HEK293T (cell line): ENCODE measurements at regions not wholly inside any gene's neighbourhood (a gene's known extent, or its start where the extent isn't known, plus 50 kb on each side); places are given as distances from the start of the nearest gene placed in this dataset.

Source experiments
- ARNT ChIP-seq: fragments of 450-650 bp; IDR thresholded peaks from 2 replicates; pipeline ENCODE4 v1.6.1; 2017; ENCODE audit warnings: mild to moderate bottlenecking
- BHLHE40 ChIP-seq: fragments of 450-650 bp; IDR thresholded peaks from 2 replicates; pipeline ENCODE4 v1.6.1; 2016; ENCODE audit warnings: mild to moderate bottlenecking, moderate library complexity, borderline replicate concordance
- CTBP1 ChIP-seq: fragments of 450-650 bp; IDR thresholded peaks from 2 replicates; pipeline ENCODE4 v1.6.1; 2016; ENCODE audit warnings: borderline replicate concordance
- ELF4 ChIP-seq: fragments of 450-650 bp; IDR thresholded peaks from 2 replicates; pipeline ENCODE4 v1.6.1; 2017; ENCODE audit warnings: antibody characterized with exemption
- FOXA1 ChIP-seq: fragments of 450-650 bp; IDR thresholded peaks from 2 replicates; pipeline ENCODE4 v1.6.1; 2016; ENCODE audit warnings: mild to moderate bottlenecking
- FOXK2 ChIP-seq: fragments of 450-650 bp; IDR thresholded peaks from 2 replicates; pipeline ENCODE4 v1.6.1; 2016; ENCODE audit warnings: mild to moderate bottlenecking
- FOXM1 ChIP-seq: fragments of 450-650 bp; IDR thresholded peaks from 2 replicates; pipeline ENCODE4 v1.6.1; 2017; ENCODE audit warnings: mild to moderate bottlenecking, borderline replicate concordance
- HDGF ChIP-seq: fragments of 450-650 bp; IDR thresholded peaks from 2 replicates; pipeline ENCODE4 v1.6.1; 2017; ENCODE audit warnings: antibody characterized with exemption, borderline replicate concordance
- LEF1 ChIP-seq: fragments of 450-650 bp; IDR thresholded peaks from 2 replicates; pipeline ENCODE4 v1.6.1; 2017; ENCODE audit warnings: mild to moderate bottlenecking, borderline replicate concordance
- NFRKB ChIP-seq: fragments of 450-650 bp; IDR thresholded peaks from 2 replicates; pipeline ENCODE4 v1.6.1; 2016; ENCODE audit warnings: mild to moderate bottlenecking, moderate library complexity
- PKNOX1 ChIP-seq: fragments of 450-650 bp; IDR thresholded peaks from 2 replicates; pipeline ENCODE4 v1.6.1; 2016
- SP1 ChIP-seq: fragments of 450-650 bp; IDR thresholded peaks from 2 replicates; pipeline ENCODE4 v1.6.1; 2017
- TARDBP ChIP-seq: fragments of 450-650 bp; IDR thresholded peaks from 2 replicates; pipeline ENCODE4 v1.6.1; 2016
- ZNF384 ChIP-seq: fragments of 450-650 bp; IDR thresholded peaks from 2 replicates; pipeline ENCODE4 v1.6.1; 2016

GRCh38 chr13:100733261-100733660 is 58.7 kb upstream of the TMTC4 start:
- no peak for TF ChIP-seq ELF4
- TF ChIP-seq FOXK2: no peak
- TF ChIP-seq BHLHE40: no peak
- no peak for TF ChIP-seq SP1
- TF ChIP-seq TARDBP: no peak
- TF ChIP-seq LEF1: no peak
- TF ChIP-seq CTBP1: no peak
- TF ChIP-seq ZNF384: no peak
- TF ChIP-seq ARNT: no peak
- no peak for TF ChIP-seq HDGF
- TF ChIP-seq NFRKB: no peak
- no peak for TF ChIP-seq PKNOX1
- TF ChIP-seq FOXM1: no peak
- no peak for TF ChIP-seq FOXA1
